ENCODE measurements at regions not wholly inside any gene's neighbourhood (a gene's known extent, or its start where the extent isn't known, plus 50 kb on each side); places are given as distances from the start of the nearest gene placed in this dataset.

GRCh38 chr3:64291956-64292355 lies 66.7 kb upstream of the PRICKLE2 start:
- no peaks in the 10 kb centered on the region for H3K36me3 ChIP-seq (ENCODE audit: control insufficient read depth, insufficient read depth, low read length)
- no peak overlapping the region for H3K4me3 ChIP-seq (ENCODE audit: low read depth, low read length)
- H3K27me3 ChIP-seq (ENCODE audit: control insufficient read depth, insufficient read depth, low read length) = no peaks in the 10 kb centered on the region

GRCh38 chr3:64291345-64291744 lies 66.1 kb upstream of the PRICKLE2 start:
- H3K4me3 ChIP-seq (ENCODE audit: low read depth, low read length) = no peak overlapping the region
- no peak overlapping the region for H3K9ac ChIP-seq (ENCODE audit: low read depth, low read length)
- H3K27me3 ChIP-seq (ENCODE audit: control insufficient read depth, insufficient read depth, low read length) = no peaks in the 10 kb centered on the region
- no peaks in the 10 kb centered on the region for H3K36me3 ChIP-seq (ENCODE audit: control insufficient read depth, insufficient read depth, low read length)
- no peaks in the 10 kb centered on the region for H3K4me1 ChIP-seq (ENCODE audit: control insufficient read depth, insufficient read depth, low read length)
- no peaks in the 10 kb centered on the region for H3K9me3 ChIP-seq (ENCODE audit: control insufficient read depth, insufficient read depth, low read length)

More at GRCh38 chr3:64291956-64292355, 66.7 kb upstream of the PRICKLE2 start:
- Histone ChIP-seq H3K9ac (ENCODE audit: low read depth, low read length) (no peak overlapping the region), H3K4me1 (ENCODE audit: control insufficient read depth, insufficient read depth, low read length) (no peaks in the 10 kb centered on the region), H3K9me3 (ENCODE audit: control insufficient read depth, insufficient read depth, low read length) (no peaks in the 10 kb centered on the region)

GRCh38 chr3:64290864-64291263 lies 65.6 kb upstream of the PRICKLE2 start:
- no peaks in the 10 kb centered on the region for H3K36me3 ChIP-seq (ENCODE audit: control insufficient read depth, insufficient read depth, low read length)
- no peaks in the 10 kb centered on the region for H3K4me1 ChIP-seq (ENCODE audit: control insufficient read depth, insufficient read depth, low read length)
- H3K9ac ChIP-seq (ENCODE audit: low read depth, low read length) = no peak overlapping the region
- no peaks in the 10 kb centered on the region for H3K9me3 ChIP-seq (ENCODE audit: control insufficient read depth, insufficient read depth, low read length)
- no peak overlapping the region for H3K4me3 ChIP-seq (ENCODE audit: low read depth, low read length)
- H3K27me3 ChIP-seq (ENCODE audit: control insufficient read depth, insufficient read depth, low read length) = no peaks in the 10 kb centered on the region

GRCh38 chr3:64290161-64290560 lies 64.9 kb upstream of the PRICKLE2 start:
- Histone ChIP-seq H3K9me3 (ENCODE audit: control insufficient read depth, insufficient read depth, low read length) (no peaks in the 10 kb centered on the region), H3K9ac (ENCODE audit: low read depth, low read length) (no peak overlapping the region), H3K4me3 (ENCODE audit: low read depth, low read length) (no peak overlapping the region), H3K36me3 (ENCODE audit: control insufficient read depth, insufficient read depth, low read length) (no peaks in the 10 kb centered on the region), H3K4me1 (ENCODE audit: control insufficient read depth, insufficient read depth, low read length) (no peaks in the 10 kb centered on the region), H3K27me3 (ENCODE audit: control insufficient read depth, insufficient read depth, low read length) (no peaks in the 10 kb centered on the region)

- no peaks in the 10 kb centered on the region for H3K9me3 ChIP-seq (ENCODE audit: control insufficient read depth, insufficient read depth, low read length)
- H3K36me3 ChIP-seq (ENCODE audit: control insufficient read depth, insufficient read depth, low read length) = no peaks in the 10 kb centered on the region
- H3K9ac ChIP-seq (ENCODE audit: low read depth, low read length) = no peak overlapping the region
- H3K27me3 ChIP-seq (ENCODE audit: control insufficient read depth, insufficient read depth, low read length) = no peaks in the 10 kb centered on the region
- no peaks in the 10 kb centered on the region for H3K4me1 ChIP-seq (ENCODE audit: control insufficient read depth, insufficient read depth, low read length)
- H3K4me3 ChIP-seq (ENCODE audit: low read depth, low read length) = no peak overlapping the region
These were observed 64.4 kb upstream of the PRICKLE2 start for GRCh38 chr3:64289622-64290021.

GRCh38 chr3:64278625-64279024 lies 53.4 kb upstream of the PRICKLE2 start:
- H3K4me1 ChIP-seq (ENCODE audit: control insufficient read depth, insufficient read depth, low read length) = no peaks in the 10 kb centered on the region
- H3K9ac ChIP-seq (ENCODE audit: low read depth, low read length) = no peak overlapping the region
- no peaks in the 10 kb centered on the region for H3K9me3 ChIP-seq (ENCODE audit: control insufficient read depth, insufficient read depth, low read length)
- H3K27me3 ChIP-seq (ENCODE audit: control insufficient read depth, insufficient read depth, low read length) = no peaks in the 10 kb centered on the region
- H3K4me3 ChIP-seq (ENCODE audit: low read depth, low read length) = no peak overlapping the region
- H3K36me3 ChIP-seq (ENCODE audit: control insufficient read depth, insufficient read depth, low read length) = no peaks in the 10 kb centered on the region

GRCh38 chr3:64276131-64276530 lies 50.9 kb upstream of the PRICKLE2 start:
- no peaks in the 10 kb centered on the region for H3K9me3 ChIP-seq (ENCODE audit: control insufficient read depth, insufficient read depth, low read length)
- no peaks in the 10 kb centered on the region for H3K27me3 ChIP-seq (ENCODE audit: control insufficient read depth, insufficient read depth, low read length)
- no peak overlapping the region for H3K9ac ChIP-seq (ENCODE audit: low read depth, low read length)
- no peaks in the 10 kb centered on the region for H3K36me3 ChIP-seq (ENCODE audit: control insufficient read depth, insufficient read depth, low read length)
- no peaks in the 10 kb centered on the region for H3K4me1 ChIP-seq (ENCODE audit: control insufficient read depth, insufficient read depth, low read length)
- no peak overlapping the region for H3K4me3 ChIP-seq (ENCODE audit: low read depth, low read length)

All from iPS-15b (cell line).